Transverse colon (tissue), 4 donors: ENCODE measurements at regions not wholly inside any gene's neighbourhood (a gene's known extent, or its start where the extent isn't known, plus 50 kb on each side); places are given as distances from the start of the nearest gene placed in this dataset.
"Not testable (repeated sequence)": the region's sequence is repeated elsewhere in the genome, so short reads cannot be mapped to it uniquely, and the experiment has no call there.

Experiments used
- DNase-seq: peaks from one replicate; pipeline ENCODE4 v3.0.0-alpha.2; 2019
- H3K27ac ChIP-seq, 4 donors: fragments of 200-600 bp; sonication (generic); 2 replicates each; pipeline ENCODE4 v1.5.1; 2016 to 2018; ENCODE audit warnings: inconsistent platforms in 4 of 4
- H3K27me3 ChIP-seq: fragments of 200-600 bp; sonication (generic); 2 replicates; pipeline ENCODE4 v1.5.1; 2017; ENCODE audit warnings: inconsistent platforms
- H3K36me3 ChIP-seq, 4 donors: fragments of 200-600 bp; sonication (generic); 2 replicates each; pipeline ENCODE4 v1.5.1; 2017 to 2019; ENCODE audit warnings: inconsistent platforms in 4 of 4
- H3K4me1 ChIP-seq, 4 donors: fragments of 200-600 bp; sonication (generic); 2 replicates each; pipeline ENCODE4 v1.5.1; 2017 to 2020; ENCODE audit warnings: inconsistent platforms in 4 of 4
- H3K4me3 ChIP-seq, 4 donors: fragments of 200-600 bp; sonication (generic); 1 replicate in 1 of 4; 2 replicates in 3 of 4; pipeline versions ENCODE4 v1.5.1 to v1.6.1; 2017 to 2019; ENCODE audit warnings: inconsistent platforms in 4 of 4
- H3K9me3 ChIP-seq, 2 donors: fragments of 200-600 bp; sonication (generic); 2 replicates each; pipeline ENCODE4 v1.5.1; 2017 to 2019; ENCODE audit warnings: inconsistent platforms in 2 of 2
- CTCF ChIP-seq, 5 experiments: fragments of 200-600 bp in 3 of 5; fragments of 450-650 bp in 2 of 5; sonication (generic) in 3 of 5; IDR thresholded peaks; 1 replicate in 2 of 5; 2 replicates in 3 of 5; pipeline ENCODE4 v1.5.1; 2016 to 2017; ENCODE audit warnings: antibody characterized with exemption in 5 of 5, inconsistent platforms in 3 of 5, mild to moderate bottlenecking in 2 of 5, moderate library complexity in 1 of 5
- EP300 ChIP-seq: sonication (generic); formaldehyde crosslinking; IDR thresholded peaks from one replicate; pipeline ENCODE4 v1.6.1; 2017; ENCODE audit warnings: antibody characterized with exemption, low read depth
- POLR2A ChIP-seq: fragments of 450-650 bp; IDR thresholded peaks from one replicate; pipeline ENCODE4 v1.6.1; 2016; ENCODE audit warnings: antibody characterized with exemption, mild to moderate bottlenecking, moderate library complexity
- POLR2AphosphoS5 ChIP-seq, 3 donors: sonication (generic); formaldehyde crosslinking; IDR thresholded peaks; one replicate each; pipeline ENCODE4 v1.6.1; 2016; ENCODE audit warnings: antibody characterized with exemption in 3 of 3
- WGBS, 2 donors: methylation state at CpG; one replicate each; pipeline ENCODE4 v1.1.5; 2018; ENCODE audit warnings: low coverage in 1 of 2; 5-methylcytosine and 5-hydroxymethylcytosine counted together
- in situ Hi-C, 4 donors: fragments of 200-750 bp; cut with MboI; loops; one replicate each; pipeline versions ENCODE4 v1.15.0 to v1.15.1; 2017; ENCODE audit warnings: low sequenced_read_pairs in 3 of 4, low pct_ligation_motif_present in 1 of 4, low pct_unique_long_range_greater_than_20kb in 1 of 4
- intact Hi-C: fragments of 100-400 bp; cut with DNase I; formaldehyde crosslinking; loops from one replicate; pipeline ENCODE4 v1.15.1; 2023; ENCODE audit warnings: low total_unique reads

DNA sequence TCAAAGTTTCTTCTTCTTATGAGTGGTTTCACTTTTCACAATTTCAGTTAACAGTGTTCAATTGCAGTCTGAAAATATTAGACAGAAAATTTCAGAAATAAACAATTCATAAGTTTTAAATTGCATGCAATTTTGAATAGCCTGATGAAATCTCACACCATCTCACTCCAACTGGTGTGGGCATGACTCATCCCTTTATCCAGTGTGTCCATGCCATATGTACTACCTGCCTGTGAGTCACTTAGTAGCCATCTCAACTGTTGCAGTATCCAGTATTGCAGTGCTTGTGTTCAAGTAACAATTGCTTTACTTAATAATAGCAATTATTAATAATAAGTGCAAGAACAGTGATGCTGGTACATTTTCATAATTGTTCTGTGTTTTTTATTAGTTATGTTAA, 1202.5 kb downstream of the DSC3 start:
- intact Hi-C loops, result no loop called here
- TF ChIP-seq POLR2AphosphoS5 (IDR thresholded peaks at IDR 0.05) (no peak), POLR2A (no peak), EP300 (no peak), CTCF (IDR thresholded peaks at IDR 0.05) (no peak)
- in situ Hi-C loops, result no loop called here

DNA sequence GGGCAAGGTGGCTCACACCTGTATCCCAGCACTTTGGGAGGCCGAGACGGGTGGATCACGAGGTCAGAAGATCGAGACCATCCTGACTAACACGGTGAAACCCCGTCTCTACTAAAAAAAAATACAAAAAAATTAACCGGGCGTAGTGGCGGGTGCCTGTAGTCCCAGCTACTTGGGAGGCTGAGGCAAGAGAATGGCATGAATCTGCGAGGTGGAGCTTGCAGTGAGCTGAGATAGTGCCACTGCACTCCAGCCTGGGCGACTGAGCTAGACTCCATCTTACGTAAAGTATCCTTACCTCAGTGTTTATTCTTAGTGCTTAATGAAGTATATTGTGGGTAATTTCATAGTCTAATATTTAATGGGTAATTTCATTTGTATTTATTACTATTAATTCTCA, 1203.6 kb downstream of the DSC3 start:
- H3K27me3 ChIP-seq, H3K36me3 ChIP-seq, H3K27ac ChIP-seq, DNase-seq, intact Hi-C loops, in situ Hi-C loops, H3K9me3 ChIP-seq, H3K4me3 ChIP-seq, H3K4me1 ChIP-seq: not testable (repeated sequence)
- WGBS, 2 donors, result 68 to 88% methylated on average over 11 to 12 of the region's 12 CpGs

More for the DNA sequence above, 1202.5 kb downstream of the DSC3 start:
- Histone ChIP-seq H3K27me3 (no peaks in the 10 kb centered on the region), H3K9me3 (peaks cover 0 to 3% of the 10 kb centered on the region in 2 donors), H3K4me3 (no peak overlapping the region), H3K27ac (no peak overlapping the region), H3K36me3 (no peaks in the 10 kb centered on the region), H3K4me1 (no peaks in the 10 kb centered on the region)
- no peak for DNase-seq

GRCh38 chr18:29838556-29838955, 1204.0 kb downstream of the DSC3 start:
- no peak overlapping the region for H3K4me3 ChIP-seq
- TF ChIP-seq POLR2AphosphoS5 (IDR thresholded peaks at IDR 0.05) (no peak), CTCF (IDR thresholded peaks at IDR 0.05) (no peak), EP300 (no peak)
- DNase-seq, result no peak
- no peaks in the 10 kb centered on the region for H3K36me3 ChIP-seq
- no peaks in the 10 kb centered on the region for H3K4me1 ChIP-seq
- intact Hi-C loops, result no loop called here
- H3K9me3 ChIP-seq, result peaks cover 0 to 3% of the 10 kb centered on the region in 2 donors
- in situ Hi-C loops, result no loop called here
- H3K27ac ChIP-seq, result no peak overlapping the region
- no peaks in the 10 kb centered on the region for H3K27me3 ChIP-seq
- WGBS, 2 donors, result 52 to 60% methylated on average over 1 of the region's 1 CpG

DNA sequence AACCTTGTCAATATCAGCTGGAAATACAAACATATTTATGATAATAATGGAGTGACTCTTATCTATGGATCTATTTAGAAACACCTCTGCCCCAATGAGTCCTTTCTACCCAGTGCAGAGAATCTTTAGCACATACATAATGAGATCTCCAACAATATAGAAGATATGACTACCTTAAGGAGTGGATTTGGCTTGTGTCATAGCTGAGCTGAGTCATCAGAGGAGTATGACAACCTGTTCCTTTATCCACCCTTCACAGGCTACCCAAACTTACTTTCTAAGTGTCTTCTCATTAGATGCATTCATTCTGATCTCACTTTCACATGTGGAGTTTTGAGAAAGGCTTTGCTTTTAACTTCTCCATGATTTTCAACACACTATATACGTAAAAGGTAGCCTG, 1218.9 kb downstream of the DSC3 start:
- DNase-seq, result no peak
- Histone ChIP-seq H3K9me3 (no peaks in the 10 kb centered on the region), H3K4me3 (no peak overlapping the region), H3K4me1 (no peaks in the 10 kb centered on the region), H3K27me3 (no peaks in the 10 kb centered on the region), H3K36me3 (no peaks in the 10 kb centered on the region), H3K27ac (no peak overlapping the region)
- intact Hi-C loops (no loop called here), in situ Hi-C loops (no loop called here)
- TF ChIP-seq POLR2AphosphoS5 (IDR thresholded peaks at IDR 0.05), result no peak
- TF ChIP-seq POLR2A, result no peak
- TF ChIP-seq CTCF (IDR thresholded peaks at IDR 0.05), result no peak
- no peak for TF ChIP-seq EP300
- WGBS, 2 donors, result 82 to 87% methylated on average over 1 of the region's 1 CpG

DNA sequence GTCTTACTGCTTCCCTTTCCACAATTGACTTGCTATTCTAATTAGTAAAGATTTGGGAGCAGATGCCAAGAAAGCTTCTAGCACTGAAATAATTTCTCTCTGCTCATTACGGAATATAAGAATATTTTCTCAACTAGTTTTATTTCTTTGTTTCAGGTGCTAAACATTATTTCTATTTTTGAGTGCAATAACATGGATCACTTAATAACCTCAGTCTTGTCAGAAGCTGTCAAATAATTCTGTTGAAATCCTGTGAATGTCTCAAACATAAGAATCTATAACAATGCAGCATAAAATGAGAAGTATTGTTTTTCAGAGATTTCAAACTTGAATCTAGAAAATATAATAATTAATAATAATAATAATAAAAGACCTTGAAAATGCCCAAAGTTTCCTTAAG, 1221.0 kb downstream of the DSC3 start:
- no peak for DNase-seq
- no peaks in the 10 kb centered on the region for H3K36me3 ChIP-seq
- no peaks in the 10 kb centered on the region for H3K4me1 ChIP-seq
- no peaks in the 10 kb centered on the region for H3K27me3 ChIP-seq
- TF ChIP-seq CTCF (IDR thresholded peaks at IDR 0.05) (no peak), EP300 (no peak), POLR2A (no peak), POLR2AphosphoS5 (IDR thresholded peaks at IDR 0.05) (no peak)
- in situ Hi-C loops (no loop called here), intact Hi-C loops (no loop called here)
- H3K4me3 ChIP-seq, result no peak overlapping the region
- H3K27ac ChIP-seq, result no peak overlapping the region
- 73 to 84% methylated on average over 1 of the region's 1 CpG for WGBS, 2 donors
- H3K9me3 ChIP-seq, result no peaks in the 10 kb centered on the region
